Pancreas (tissue), 10 donors: ENCODE measurements at regions not wholly inside any gene's neighbourhood (a gene's known extent, or its start where the extent isn't known, plus 50 kb on each side); places are given as distances from the start of the nearest gene placed in this dataset.

Experiments
- ATAC-seq, 4 donors: fragments of 200-7000 bp; cut with Tn5 transposase; one replicate each; pipeline versions ENCODE4 v1.8.0 to v1.9.1; 2020; ENCODE audit warnings: mild to moderate bottlenecking in 4 of 4, moderate library complexity in 4 of 4
- DNase-seq, 6 donors: peaks; one replicate each; pipeline ENCODE4 v3.0.0-alpha.2; 2020
- FAIRE-seq: peaks from 2 replicates; lab custom pipeline; 2012; peaks lifted over from hg19 to GRCh38; lab: Jason Lieb, UNC
- H3K27ac ChIP-seq, 4 donors: fragments of 200-600 bp; sonication (generic); 1 replicate in 3 of 4; 2 replicates in 1 of 4; pipeline versions ENCODE4 v1.5.0 to v1.8.0; 2020
- H3K27me3 ChIP-seq, 4 donors: fragments of 200-600 bp; one replicate each; pipeline ENCODE4 v1.8.0; 2021
- H3K36me3 ChIP-seq, 3 donors: fragments of 200-600 bp; sonication (generic) in 1 of 3; one replicate each; pipeline versions ENCODE4 v1.5.0 to v1.8.0; 2020 to 2021
- H3K4me1 ChIP-seq, 3 donors: fragments of 200-600 bp; one replicate each; pipeline ENCODE4 v1.8.0; 2021
- H3K4me3 ChIP-seq, 4 donors: fragments of 200-600 bp; sonication (generic) in 2 of 4; one replicate each; pipeline versions ENCODE4 v1.5.0 to v1.8.0; 2020 to 2021
- H3K9me3 ChIP-seq, 4 donors: fragments of 200-600 bp; one replicate each; pipeline ENCODE4 v1.8.0; 2021
- WGBS, 2 donors: extraction: QIAGEN DNeasy Blood & Tissue Kit; methylation state at CpG; one replicate each; pipeline ENCODE4 v1.1.7; 2013; 5-methylcytosine and 5-hydroxymethylcytosine counted together
- intact Hi-C, 3 donors: fragments of 100-400 bp; cut with DNase I; formaldehyde crosslinking; loops; one replicate each; pipeline versions ENCODE4 v1.11.1 to v1.14.2; 2022
- TF ChIP-seq, protein P1 (sequence below), 4 donors: fragments of 200-600 bp; sonication (generic) in 3 of 4; IDR thresholded peaks; one replicate each; pipeline versions ENCODE4 v1.5.0 to v1.8.0; 2021; ENCODE audit warnings: antibody characterized with exemption in 4 of 4
- donor health status: healthy with polysubstance abuse.
- donor health status: DM: no; HTN: no; CAD: no; lungs with moderate emphysema.
- donor health status: DM: no; HTN: no; CAD: no.
- donor health status: control.
- donor health status: control.
- donor health status: Bipolar disorder and iron deficiency.
- donor health status: DM: yes; HTN: yes; CAD: no.
- donor health status: DM: no; HTN: no; CAD: no.
- donor health status: DM: no; HTN: no; CAD: no.
- donor health status: DM: yes; HTN: yes; CAD: no.

DNA sequence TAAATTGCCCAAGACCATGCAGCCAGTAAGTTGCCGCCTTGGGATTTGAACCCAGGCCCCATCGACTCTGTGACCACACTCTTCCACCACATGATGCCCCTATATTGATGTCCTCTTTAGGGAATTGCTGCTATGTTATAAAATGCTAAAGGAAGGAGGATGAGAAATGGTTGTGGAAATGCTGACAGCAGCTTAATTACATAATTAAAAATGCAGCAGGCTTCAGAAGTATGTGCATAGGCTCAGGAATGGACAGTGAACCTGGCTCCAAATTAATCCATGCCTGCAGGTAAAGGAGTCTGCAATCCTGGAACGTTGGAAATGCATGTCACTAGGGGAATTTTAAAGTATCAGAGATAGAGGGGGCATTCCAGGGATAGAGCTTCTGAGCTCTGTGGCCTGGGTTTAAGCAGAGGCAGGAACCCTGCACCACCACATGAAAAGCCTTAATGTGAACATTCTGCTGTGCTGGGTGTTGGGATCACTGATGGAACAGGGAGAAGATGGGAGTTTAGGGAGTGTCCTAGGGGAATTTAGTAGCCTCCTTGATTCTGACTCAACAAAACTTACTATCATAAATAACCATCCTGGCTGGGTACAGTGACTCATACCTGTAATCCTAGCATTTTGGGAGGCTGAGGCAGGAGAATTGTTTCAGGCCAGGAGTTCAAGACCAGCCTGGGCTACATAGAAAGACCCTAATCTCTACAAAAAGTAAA is 76.1 kb upstream of the CCDC85A start:
- H3K27ac ChIP-seq = no peak overlapping the region
- no peak overlapping the region for H3K4me3 ChIP-seq
- H3K9me3 ChIP-seq = no peaks in the 10 kb centered on the region
- WGBS, 2 donors = 66 to 75% methylated on average over 3 of the region's 3 CpGs
- FAIRE-seq (no peak), DNase-seq (no peak), ATAC-seq (no peak)
- H3K4me1 ChIP-seq = peaks cover 0 to 5% (median 3%) of the 10 kb centered on the region in 3 donors
- no peaks in the 10 kb centered on the region for H3K36me3 ChIP-seq
- H3K27me3 ChIP-seq = no peaks in the 10 kb centered on the region
- intact Hi-C loops = no loop called here
- TF ChIP-seq, protein P1, sequence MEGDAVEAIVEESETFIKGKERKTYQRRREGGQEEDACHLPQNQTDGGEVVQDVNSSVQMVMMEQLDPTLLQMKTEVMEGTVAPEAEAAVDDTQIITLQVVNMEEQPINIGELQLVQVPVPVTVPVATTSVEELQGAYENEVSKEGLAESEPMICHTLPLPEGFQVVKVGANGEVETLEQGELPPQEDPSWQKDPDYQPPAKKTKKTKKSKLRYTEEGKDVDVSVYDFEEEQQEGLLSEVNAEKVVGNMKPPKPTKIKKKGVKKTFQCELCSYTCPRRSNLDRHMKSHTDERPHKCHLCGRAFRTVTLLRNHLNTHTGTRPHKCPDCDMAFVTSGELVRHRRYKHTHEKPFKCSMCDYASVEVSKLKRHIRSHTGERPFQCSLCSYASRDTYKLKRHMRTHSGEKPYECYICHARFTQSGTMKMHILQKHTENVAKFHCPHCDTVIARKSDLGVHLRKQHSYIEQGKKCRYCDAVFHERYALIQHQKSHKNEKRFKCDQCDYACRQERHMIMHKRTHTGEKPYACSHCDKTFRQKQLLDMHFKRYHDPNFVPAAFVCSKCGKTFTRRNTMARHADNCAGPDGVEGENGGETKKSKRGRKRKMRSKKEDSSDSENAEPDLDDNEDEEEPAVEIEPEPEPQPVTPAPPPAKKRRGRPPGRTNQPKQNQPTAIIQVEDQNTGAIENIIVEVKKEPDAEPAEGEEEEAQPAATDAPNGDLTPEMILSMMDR (IDR thresholded peaks at IDR 0.05) = no peak

DNA sequence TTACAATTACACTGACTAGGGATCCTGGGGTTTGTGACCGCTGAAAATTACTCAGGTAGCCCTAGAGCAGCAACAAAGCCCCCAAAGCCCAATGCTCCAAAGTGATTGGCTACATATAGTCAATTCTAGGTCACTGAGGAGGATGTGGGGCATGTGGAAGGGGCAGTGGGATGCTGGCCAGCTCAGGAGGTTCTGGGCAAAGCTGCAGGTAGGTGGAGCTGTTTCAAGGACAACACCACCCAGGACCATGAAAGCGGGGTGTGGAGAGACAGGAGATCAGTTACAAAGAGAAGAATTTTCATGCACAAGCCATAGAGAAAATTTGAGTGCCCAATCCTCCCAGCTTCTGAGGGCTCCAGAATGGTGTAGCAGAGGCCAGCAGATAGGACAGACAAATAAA is 75.0 kb upstream of the CCDC85A start:
- DNase-seq (peak in 1 of 6 donors; percentile 7), ATAC-seq (peak in 3 of 4 donors; percentile 45 to 69 (median 56)), FAIRE-seq (no peak)
- H3K9me3 ChIP-seq = no peaks in the 10 kb centered on the region
- H3K27me3 ChIP-seq = no peaks in the 10 kb centered on the region
- 15 to 18% methylated on average over 2 of the region's 2 CpGs for WGBS, 2 donors
- H3K4me1 ChIP-seq = peaks cover 0 to 5% (median 3%) of the 10 kb centered on the region in 3 donors
- H3K36me3 ChIP-seq = no peaks in the 10 kb centered on the region
- TF ChIP-seq, protein P1 (IDR thresholded peaks at IDR 0.05) = no peak
- intact Hi-C loops = no loop called here
- no peak overlapping the region for H3K4me3 ChIP-seq
- H3K27ac ChIP-seq = no peak overlapping the region

DNA sequence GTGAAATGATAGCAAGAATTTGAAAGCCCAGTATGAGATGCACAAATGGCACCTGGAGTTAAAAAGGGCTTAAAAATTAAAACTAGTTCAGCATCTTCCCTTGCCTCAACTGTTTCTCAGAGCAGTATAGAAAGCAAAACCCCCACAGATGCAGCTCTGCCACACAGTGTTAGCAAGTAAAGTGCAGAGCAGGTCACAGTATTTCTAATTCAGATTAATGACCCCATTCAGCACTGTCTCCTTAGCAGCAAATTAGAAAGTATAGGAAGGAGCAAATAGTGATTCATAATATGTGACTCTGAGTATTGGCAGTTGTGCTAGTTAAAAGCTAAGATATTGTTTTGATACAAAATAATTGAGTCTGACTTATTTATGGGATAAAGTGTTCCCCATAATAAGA is 73.8 kb upstream of the CCDC85A start:
- Histone ChIP-seq H3K4me1 (peaks cover 0 to 5% (median 3%) of the 10 kb centered on the region in 3 donors), H3K36me3 (no peaks in the 10 kb centered on the region), H3K27me3 (no peaks in the 10 kb centered on the region), H3K9me3 (no peaks in the 10 kb centered on the region), H3K4me3 (no peak overlapping the region), H3K27ac (no peak overlapping the region)
- ATAC-seq = peak in 1 of 4 donors; percentile 50
- FAIRE-seq = no peak
- DNase-seq = no peak
- TF ChIP-seq, protein P1 (IDR thresholded peaks at IDR 0.05) = no peak
- intact Hi-C loops = no loop called here

DNA sequence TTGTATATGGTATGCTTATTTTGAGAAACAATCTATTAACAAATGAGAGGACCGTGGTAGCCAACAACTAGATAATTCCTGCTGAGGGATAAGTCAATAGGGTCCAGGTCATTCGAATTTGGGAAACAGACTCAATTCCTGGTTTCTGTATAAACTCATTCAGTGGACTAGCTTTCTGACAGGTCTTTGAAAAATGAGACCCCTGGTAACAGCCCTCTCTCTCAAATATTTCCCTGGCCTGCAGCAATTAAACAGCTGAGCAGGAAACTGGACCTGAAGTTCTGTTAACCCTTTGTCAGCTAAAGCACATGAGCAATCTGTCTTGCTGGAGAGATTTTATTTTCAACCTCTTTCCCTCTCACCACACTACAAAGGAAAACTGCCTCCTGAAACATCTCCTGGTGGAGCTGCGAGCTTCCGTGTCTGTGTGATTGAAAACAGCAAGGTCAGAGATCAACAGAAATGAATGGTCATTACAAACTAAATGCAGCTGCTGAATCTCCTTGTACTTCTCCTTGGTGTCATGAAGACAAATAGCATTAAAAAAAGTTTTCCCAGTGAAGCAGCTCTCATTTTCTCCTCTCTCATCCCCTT is 70.3 kb upstream of the CCDC85A start:
- Histone ChIP-seq H3K4me3 (no peak overlapping the region), H3K36me3 (no peaks in the 10 kb centered on the region), H3K27me3 (no peaks in the 10 kb centered on the region), H3K27ac (no peak overlapping the region), H3K4me1 (peaks cover 0 to 5% (median 3%) of the 10 kb centered on the region in 3 donors), H3K9me3 (no peaks in the 10 kb centered on the region)
- no peak for DNase-seq
- ATAC-seq = no peak
- TF ChIP-seq, protein P1 (IDR thresholded peaks at IDR 0.05) = no peak
- WGBS, 2 donors = 35 to 41% methylated on average over 4 of the region's 4 CpGs
- intact Hi-C loops = no loop called here
- no peak for FAIRE-seq

DNA sequence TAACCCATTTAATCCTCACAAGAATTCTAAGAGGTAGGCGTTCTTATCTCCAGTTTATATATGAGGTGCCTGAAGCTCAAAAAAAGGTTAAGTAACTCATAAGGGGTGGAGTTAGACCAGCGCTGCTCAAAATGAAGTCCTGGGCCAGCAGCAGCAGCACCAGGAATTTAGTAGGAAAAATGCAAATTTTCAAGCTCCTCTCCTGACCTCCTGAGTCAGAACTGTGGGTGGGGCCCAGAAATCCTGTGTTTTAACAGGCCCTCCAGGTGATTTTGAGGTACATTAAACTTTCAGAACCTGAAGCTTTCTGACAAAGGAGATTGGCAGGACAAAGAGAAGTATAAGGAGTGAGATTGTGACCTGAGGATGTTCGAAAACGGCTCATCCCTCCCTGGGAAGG is 66.0 kb upstream of the CCDC85A start:
- Histone ChIP-seq H3K36me3 (no peaks in the 10 kb centered on the region), H3K27ac (no peak overlapping the region), H3K4me3 (no peak overlapping the region), H3K4me1 (no peaks in the 10 kb centered on the region), H3K9me3 (no peaks in the 10 kb centered on the region), H3K27me3 (no peaks in the 10 kb centered on the region)
- no peak for ATAC-seq
- WGBS, 2 donors = 75 to 85% methylated on average over 4 of the region's 4 CpGs
- intact Hi-C loops = no loop called here
- TF ChIP-seq, protein P1 (IDR thresholded peaks at IDR 0.05) = no peak
- DNase-seq = no peak
- no peak for FAIRE-seq
